Astrocyte (in vitro differentiated cells and primary cell): ENCODE measurements at regions not wholly inside any gene's neighbourhood (a gene's known extent, or its start where the extent isn't known, plus 50 kb on each side); places are given as distances from the start of the nearest gene placed in this dataset.

Source experiments
- CTCF ChIP-seq: IDR thresholded peaks from 2 replicates; pipeline ENCODE4 v1.5.1; 2011; ENCODE audit warnings: low read depth, mild to moderate bottlenecking, inconsistent platforms, low read length, moderate library complexity; ENCODE audit not compliant: insufficient read depth
- EZH2 ChIP-seq: IDR thresholded peaks from 2 replicates; pipeline ENCODE4 v1.6.1; 2012; ENCODE audit warnings: mild to moderate bottlenecking, low read length, inconsistent platforms; ENCODE audit not compliant: insufficient read depth

- TF ChIP-seq CTCF (no peak), EZH2 (no peak)
Measured at GRCh38 chr1:219773110-219773509, 155.2 kb downstream of the SLC30A10 start.
